HepG2 (cell line): ENCODE measurements at regions not wholly inside any gene's neighbourhood (a gene's known extent, or its start where the extent isn't known, plus 50 kb on each side); places are given as distances from the start of the nearest gene placed in this dataset.

Experiments used
- CENPX ChIP-seq: sonication (generic); formaldehyde crosslinking; IDR thresholded peaks from 2 replicates; pipeline ENCODE4 v1.9.0; 2021; ENCODE audit warnings: mild to moderate bottlenecking, missing genetic modification reagents, moderate library complexity
- FOSL2 ChIP-seq: sonication (generic); formaldehyde crosslinking; IDR thresholded peaks from 2 replicates; pipeline ENCODE4 v1.4.0; 2020; ENCODE audit warnings: missing genetic modification reagents
- FOXA3 ChIP-seq: IDR thresholded peaks from 2 replicates; pipeline ENCODE4 v1.6.1; 2016; ENCODE audit warnings: missing genetic modification reagents, missing compliant biosample characterization
- HHEX ChIP-seq: IDR thresholded peaks from 2 replicates; pipeline ENCODE4 v1.6.1; 2016; ENCODE audit warnings: control low read depth
- MIER2 ChIP-seq: IDR thresholded peaks from 2 replicates; pipeline ENCODE4 v1.6.1; 2016; ENCODE audit warnings: missing biosample characterization, missing genetic modification reagents
- MTF2 ChIP-seq: sonication (generic); formaldehyde crosslinking; IDR thresholded peaks from 2 replicates; pipeline ENCODE4 v1.5.0; 2020; ENCODE audit warnings: missing genetic modification reagents, borderline replicate concordance
- MXI1 ChIP-seq: IDR thresholded peaks from 3 replicates; pipeline ENCODE4 v1.6.1; 2012; ENCODE audit warnings: low read depth, low read length, inconsistent platforms, borderline replicate concordance
- RFX5 ChIP-seq: IDR thresholded peaks from 2 replicates; pipeline ENCODE4 v1.6.1; 2011; ENCODE audit warnings: low read depth, low read length, improper control_type of control experiment
- SRSF9 ChIP-seq: fragments of 200-400 bp; formaldehyde crosslinking; IDR thresholded peaks from 2 replicates; pipeline ENCODE4 v1.6.1; 2018; ENCODE audit warnings: borderline replicate concordance, mild to moderate bottlenecking, low read depth, low read length; ENCODE audit not compliant: insufficient read depth, poor library complexity, severe bottlenecking
- SYNCRIP ChIP-seq: fragments of 200-400 bp; formaldehyde crosslinking; IDR thresholded peaks from 2 replicates; pipeline ENCODE4 v1.6.1; 2018; ENCODE audit warnings: mild to moderate bottlenecking, low read depth, low read length; ENCODE audit not compliant: insufficient read depth
- YY1 ChIP-seq: IDR thresholded peaks from 2 replicates; pipeline ENCODE4 v1.6.1; 2011; ENCODE audit warnings: low read length, low read depth, moderate library complexity, mild to moderate bottlenecking; ENCODE audit not compliant: insufficient read depth, insufficient replicate concordance
- ZNF124 ChIP-seq: sonication (generic); formaldehyde crosslinking; IDR thresholded peaks from 2 replicates; pipeline ENCODE4 v1.4.0; 2020; ENCODE audit warnings: missing genetic modification reagents
- ZNF329 ChIP-seq: sonication (generic); formaldehyde crosslinking; IDR thresholded peaks from 2 replicates; pipeline ENCODE4 v1.9.0; 2021; ENCODE audit warnings: low read depth, mild to moderate bottlenecking, missing genetic modification reagents
- ZNF724P ChIP-seq: sonication (generic); formaldehyde crosslinking; IDR thresholded peaks from 2 replicates; pipeline ENCODE4 v1.8.0; 2022; ENCODE audit warnings: missing genetic modification reagents, borderline replicate concordance
- ZNF878 ChIP-seq: sonication (generic); formaldehyde crosslinking; IDR thresholded peaks from 2 replicates; pipeline ENCODE4 v1.8.1; 2023; ENCODE audit warnings: mild to moderate bottlenecking, missing genetic modification reagents, moderate library complexity
- TF ChIP-seq, protein P1 (sequence below): sonication (generic); formaldehyde crosslinking; IDR thresholded peaks from 2 replicates; pipeline ENCODE4 v1.4.0; 2020; ENCODE audit warnings: mild to moderate bottlenecking, missing genetic modification reagents
- TF ChIP-seq, protein P2 (sequence below): sonication (generic); formaldehyde crosslinking; IDR thresholded peaks from 2 replicates; pipeline ENCODE4 v1.5.1; 2020; ENCODE audit warnings: mild to moderate bottlenecking, moderate library complexity, missing genetic modification reagents
- TF ChIP-seq, protein P3 (sequence below): sonication (generic); formaldehyde crosslinking; IDR thresholded peaks from 2 replicates; pipeline ENCODE4 v1.4.0; 2020; ENCODE audit warnings: missing genetic modification reagents
- TF ChIP-seq, protein P4 (sequence below), 2 experiments: fragments of 450-650 bp in 1 of 2; sonication (generic) in 1 of 2; formaldehyde crosslinking; IDR thresholded peaks; 2 replicates each; pipeline versions ENCODE4 v1.5.0 to v1.8.0; 2020 to 2022; ENCODE audit warnings: mild to moderate bottlenecking in 1 of 2, missing genetic modification reagents in 1 of 2

DNA sequence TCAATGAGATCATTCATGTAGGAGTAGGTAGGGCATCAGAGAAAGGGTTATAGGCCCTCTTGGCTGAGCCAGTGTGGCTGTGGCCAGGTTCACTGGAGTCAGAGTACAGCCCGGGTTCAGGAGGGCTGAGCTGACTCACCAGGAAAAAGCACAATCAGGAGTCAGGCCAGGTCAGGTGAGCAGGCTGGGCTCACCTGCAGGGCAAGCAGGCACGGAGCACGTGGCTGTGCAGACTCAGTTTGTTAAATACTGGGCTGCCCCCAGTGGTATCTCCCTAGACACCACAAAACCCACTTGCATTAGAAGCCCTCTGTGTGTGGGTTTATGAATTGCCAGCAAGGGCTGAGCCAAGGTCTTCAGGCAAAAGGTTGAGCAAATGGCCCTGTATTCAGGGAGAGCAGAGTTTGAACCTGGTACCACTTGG, 122.1 kb upstream of the SERBP1 start (continued):
- no peak for TF ChIP-seq SYNCRIP
- TF ChIP-seq ZNF329 (CRISPR knock-in tag) = no peak; the same call in 1 of the 2 replicates
- TF ChIP-seq FOXA3 (CRISPR knock-in tag) = peak; percentile 68
- TF ChIP-seq, protein P1, sequence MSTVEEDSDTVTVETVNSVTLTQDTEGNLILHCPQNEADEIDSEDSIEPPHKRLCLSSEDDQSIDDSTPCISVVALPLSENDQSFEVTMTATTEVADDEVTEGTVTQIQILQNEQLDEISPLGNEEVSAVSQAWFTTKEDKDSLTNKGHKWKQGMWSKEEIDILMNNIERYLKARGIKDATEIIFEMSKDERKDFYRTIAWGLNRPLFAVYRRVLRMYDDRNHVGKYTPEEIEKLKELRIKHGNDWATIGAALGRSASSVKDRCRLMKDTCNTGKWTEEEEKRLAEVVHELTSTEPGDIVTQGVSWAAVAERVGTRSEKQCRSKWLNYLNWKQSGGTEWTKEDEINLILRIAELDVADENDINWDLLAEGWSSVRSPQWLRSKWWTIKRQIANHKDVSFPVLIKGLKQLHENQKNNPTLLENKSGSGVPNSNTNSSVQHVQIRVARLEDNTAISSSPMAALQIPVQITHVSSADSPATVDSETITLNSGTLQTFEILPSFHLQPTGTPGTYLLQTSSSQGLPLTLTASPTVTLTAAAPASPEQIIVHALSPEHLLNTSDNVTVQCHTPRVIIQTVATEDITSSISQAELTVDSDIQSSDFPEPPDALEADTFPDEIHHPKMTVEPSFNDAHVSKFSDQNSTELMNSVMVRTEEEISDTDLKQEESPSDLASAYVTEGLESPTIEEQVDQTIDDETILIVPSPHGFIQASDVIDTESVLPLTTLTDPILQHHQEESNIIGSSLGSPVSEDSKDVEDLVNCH (CRISPR knock-in tag) = no peak
- TF ChIP-seq FOSL2 (CRISPR knock-in tag) = peak; percentile 94
- TF ChIP-seq ZNF878 (CRISPR knock-in tag) = no peak
- TF ChIP-seq, protein P2, sequence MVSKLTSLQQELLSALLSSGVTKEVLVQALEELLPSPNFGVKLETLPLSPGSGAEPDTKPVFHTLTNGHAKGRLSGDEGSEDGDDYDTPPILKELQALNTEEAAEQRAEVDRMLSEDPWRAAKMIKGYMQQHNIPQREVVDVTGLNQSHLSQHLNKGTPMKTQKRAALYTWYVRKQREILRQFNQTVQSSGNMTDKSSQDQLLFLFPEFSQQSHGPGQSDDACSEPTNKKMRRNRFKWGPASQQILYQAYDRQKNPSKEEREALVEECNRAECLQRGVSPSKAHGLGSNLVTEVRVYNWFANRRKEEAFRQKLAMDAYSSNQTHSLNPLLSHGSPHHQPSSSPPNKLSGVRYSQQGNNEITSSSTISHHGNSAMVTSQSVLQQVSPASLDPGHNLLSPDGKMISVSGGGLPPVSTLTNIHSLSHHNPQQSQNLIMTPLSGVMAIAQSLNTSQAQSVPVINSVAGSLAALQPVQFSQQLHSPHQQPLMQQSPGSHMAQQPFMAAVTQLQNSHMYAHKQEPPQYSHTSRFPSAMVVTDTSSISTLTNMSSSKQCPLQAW = peak; percentile 83
- TF ChIP-seq, protein P3, sequence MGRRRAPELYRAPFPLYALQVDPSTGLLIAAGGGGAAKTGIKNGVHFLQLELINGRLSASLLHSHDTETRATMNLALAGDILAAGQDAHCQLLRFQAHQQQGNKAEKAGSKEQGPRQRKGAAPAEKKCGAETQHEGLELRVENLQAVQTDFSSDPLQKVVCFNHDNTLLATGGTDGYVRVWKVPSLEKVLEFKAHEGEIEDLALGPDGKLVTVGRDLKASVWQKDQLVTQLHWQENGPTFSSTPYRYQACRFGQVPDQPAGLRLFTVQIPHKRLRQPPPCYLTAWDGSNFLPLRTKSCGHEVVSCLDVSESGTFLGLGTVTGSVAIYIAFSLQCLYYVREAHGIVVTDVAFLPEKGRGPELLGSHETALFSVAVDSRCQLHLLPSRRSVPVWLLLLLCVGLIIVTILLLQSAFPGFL (CRISPR knock-in tag) = no peak
- no peak for TF ChIP-seq MIER2 (CRISPR knock-in tag)
- 0 out of 2 replicates have a peak, but pooled peaks have one; percentile 59 for TF ChIP-seq ZNF124 (CRISPR knock-in tag)
- TF ChIP-seq SRSF9 = no peak
- no peak for TF ChIP-seq RFX5
- TF ChIP-seq, protein P4, sequence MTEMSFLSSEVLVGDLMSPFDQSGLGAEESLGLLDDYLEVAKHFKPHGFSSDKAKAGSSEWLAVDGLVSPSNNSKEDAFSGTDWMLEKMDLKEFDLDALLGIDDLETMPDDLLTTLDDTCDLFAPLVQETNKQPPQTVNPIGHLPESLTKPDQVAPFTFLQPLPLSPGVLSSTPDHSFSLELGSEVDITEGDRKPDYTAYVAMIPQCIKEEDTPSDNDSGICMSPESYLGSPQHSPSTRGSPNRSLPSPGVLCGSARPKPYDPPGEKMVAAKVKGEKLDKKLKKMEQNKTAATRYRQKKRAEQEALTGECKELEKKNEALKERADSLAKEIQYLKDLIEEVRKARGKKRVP (CRISPR knock-in tag; IDR thresholded peaks at IDR 0.05) = no peak
- TF ChIP-seq MTF2 (CRISPR knock-in tag) = no peak
- TF ChIP-seq ZNF724P (CRISPR knock-in tag) = no peak
- TF ChIP-seq MXI1 = peak; percentile 62; the same call in 1 of the 3 replicates
- no peak for TF ChIP-seq HHEX (CRISPR knock-in tag)
- no peak for TF ChIP-seq CENPX (CRISPR knock-in tag)
- no peak for TF ChIP-seq YY1
